ENCODE measurements at regions not wholly inside any gene's neighbourhood (a gene's known extent, or its start where the extent isn't known, plus 50 kb on each side); places are given as distances from the start of the nearest gene placed in this dataset.

DNA sequence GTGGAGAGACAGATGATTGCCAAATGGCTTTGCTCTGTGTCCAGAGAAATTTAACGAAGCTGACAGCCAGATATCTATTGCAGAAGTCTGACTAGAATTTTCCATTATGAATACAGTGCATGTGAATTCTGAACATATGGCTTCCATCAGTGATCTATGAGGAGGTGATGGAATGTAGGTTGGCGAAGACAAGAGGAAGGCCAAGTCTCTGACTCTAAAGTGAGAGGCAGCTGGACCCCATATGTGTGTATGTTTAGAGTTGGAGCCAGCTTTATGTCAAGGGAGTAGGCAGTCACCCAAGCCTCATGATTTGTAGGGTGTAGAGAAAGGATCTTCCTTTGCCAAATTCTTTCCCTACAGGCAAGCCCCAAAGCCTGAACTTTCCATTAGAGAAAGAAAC is 76.2 kb upstream of the TEX13D start:
- TF ChIP-seq POLR2AphosphoS5 (IDR thresholded peaks at IDR 0.05) (no peak), CTCF (IDR thresholded peaks at IDR 0.05) (no peak), EP300 (IDR thresholded peaks at IDR 0.05) (no peak)
